HG03139 (cell line): ENCODE measurements at regions not wholly inside any gene's neighbourhood (a gene's known extent, or its start where the extent isn't known, plus 50 kb on each side); places are given as distances from the start of the nearest gene placed in this dataset.

ENCODE experiments used
- ATAC-seq: cut with Tn5 transposase; IDR thresholded peaks from one replicate; pipeline ENCODE4 v1.9.1; 2021; ENCODE audit not compliant: unreplicated experiment

DNA sequence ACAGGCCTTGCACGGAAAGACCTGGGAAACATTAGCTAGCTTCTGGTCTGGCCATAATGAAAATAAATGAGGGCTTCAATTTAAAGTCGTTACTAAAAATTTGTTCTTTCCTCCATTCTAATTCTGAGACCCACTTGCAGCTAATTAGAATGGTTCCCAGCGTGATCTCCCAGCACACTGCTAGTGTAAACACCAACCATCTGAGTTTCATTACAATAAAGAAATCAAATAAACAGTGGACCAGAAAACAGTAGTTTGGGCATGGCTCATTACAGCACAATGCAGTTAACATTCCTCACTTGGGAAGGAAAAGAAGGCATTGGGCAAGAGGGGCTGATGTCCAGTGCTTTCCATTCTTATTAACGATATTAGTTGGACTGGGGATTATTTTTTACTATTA lies 410.9 kb upstream of the SOX9 start:
- ATAC-seq: no peak

DNA sequence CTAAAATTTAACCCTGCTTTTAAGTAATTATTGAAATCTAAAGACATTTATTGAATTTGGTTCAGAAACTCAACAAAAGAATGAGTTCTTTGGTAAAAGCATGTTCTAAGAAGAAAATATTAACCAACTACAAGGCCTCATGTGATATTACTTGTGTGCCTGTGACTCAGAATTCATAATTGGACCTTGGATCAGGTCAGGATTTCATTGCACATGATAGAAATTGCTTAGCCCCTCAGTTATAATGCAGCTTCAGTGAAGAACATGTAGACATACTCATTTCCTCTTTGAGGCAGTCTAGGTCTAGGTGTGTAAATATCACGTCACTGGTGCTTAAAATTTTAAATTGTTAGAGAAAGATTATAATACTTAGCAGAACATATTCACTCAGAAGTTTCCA lies 410.0 kb upstream of the SOX9 start:
- ATAC-seq: no peak

DNA sequence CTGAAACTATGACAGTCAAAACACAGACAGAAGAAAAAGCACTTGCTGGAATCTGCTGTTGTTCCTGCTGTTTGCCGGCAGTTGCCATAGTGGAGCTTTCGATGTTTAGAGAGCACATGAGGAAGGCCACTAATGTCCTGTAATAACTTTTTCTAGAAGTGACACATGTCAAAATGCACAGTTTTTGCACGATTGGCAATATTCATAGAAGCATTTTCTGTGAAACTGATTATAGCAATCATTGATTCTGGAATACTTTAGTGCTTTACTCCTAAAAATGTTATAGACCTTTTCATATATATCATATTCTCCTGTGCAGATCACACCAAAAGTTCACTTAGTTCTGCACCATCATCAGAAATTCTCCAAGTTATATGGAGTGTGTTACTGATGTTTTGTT lies 407.0 kb upstream of the SOX9 start:
- no peak for ATAC-seq

DNA sequence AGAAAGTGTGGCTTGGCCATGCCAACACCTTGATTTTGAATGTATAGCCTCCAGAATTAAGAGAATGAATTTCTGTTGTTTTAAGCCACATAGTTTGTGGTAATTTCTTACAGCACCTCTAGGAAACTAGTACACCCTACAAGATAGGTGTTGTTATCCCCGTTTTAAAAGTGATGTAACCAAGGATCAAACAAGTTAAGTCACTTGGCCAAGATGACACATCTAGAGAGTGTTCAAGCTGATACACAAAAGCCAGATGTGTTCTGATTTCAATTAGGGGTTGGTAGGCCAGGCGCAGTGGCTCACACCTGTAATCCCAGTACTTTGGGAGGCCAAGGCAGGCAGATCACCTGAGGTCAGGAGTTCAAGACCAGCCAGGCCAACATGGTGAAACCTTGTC lies 396.5 kb upstream of the SOX9 start:
- no peak for ATAC-seq

DNA sequence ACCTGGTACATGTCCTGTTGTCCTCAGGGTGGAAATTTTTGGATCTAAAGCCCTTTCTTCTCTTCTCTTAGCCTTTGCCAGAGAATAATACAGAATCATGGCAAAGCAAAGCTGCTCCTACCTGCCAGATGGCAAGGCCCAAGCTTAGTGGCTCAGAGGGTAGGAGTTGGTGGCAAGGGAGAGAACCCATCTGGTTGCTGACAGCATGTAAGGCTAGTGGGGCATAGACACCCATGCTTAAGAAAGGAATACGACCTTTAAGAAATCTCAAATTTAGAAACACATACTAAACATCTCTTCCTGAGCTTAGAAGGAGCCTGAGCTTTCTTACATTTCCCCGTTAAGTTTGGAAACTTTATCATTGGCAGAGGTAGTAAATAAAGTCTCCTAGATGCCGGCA lies 395.0 kb upstream of the SOX9 start:
- no peak for ATAC-seq

DNA sequence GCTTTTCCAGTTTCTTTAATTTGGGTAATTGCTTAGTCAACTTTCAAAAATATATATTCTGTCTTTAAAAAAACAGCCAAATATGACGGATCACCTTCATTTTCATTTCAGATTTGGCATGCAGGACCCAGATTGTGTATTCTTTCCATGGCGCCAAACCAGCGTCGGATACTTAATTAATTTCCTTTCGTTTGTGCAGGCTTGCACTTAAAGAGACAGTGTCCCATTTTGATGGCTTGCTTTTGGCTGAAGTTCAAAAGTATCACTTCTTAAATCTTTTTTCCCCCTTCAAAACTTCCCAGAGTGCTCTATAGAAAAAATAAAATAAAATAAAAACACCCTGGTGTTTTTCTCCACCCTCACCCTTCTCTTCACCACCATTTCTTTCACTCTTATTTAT lies 394.5 kb upstream of the SOX9 start:
- no peak for ATAC-seq

DNA sequence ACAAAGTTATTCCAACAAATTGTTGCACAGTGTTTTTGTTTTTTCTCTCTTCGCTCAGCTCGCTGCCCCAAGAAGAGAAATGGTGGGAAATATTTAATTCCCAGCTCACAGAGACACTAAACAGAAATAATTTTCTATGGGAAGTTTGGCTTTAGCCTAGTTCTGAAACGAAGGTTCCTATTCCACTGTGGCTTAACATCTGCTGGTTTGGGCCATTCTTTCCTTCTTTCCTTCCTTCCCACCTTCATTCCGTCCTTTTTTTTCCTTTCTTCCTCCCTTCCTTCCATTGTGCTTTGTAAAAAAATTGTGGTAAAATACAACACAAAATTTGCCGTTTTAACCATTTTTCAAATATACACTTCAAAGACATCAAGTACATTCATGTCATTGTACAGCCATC lies 393.5 kb upstream of the SOX9 start:
- ATAC-seq: no peak

DNA sequence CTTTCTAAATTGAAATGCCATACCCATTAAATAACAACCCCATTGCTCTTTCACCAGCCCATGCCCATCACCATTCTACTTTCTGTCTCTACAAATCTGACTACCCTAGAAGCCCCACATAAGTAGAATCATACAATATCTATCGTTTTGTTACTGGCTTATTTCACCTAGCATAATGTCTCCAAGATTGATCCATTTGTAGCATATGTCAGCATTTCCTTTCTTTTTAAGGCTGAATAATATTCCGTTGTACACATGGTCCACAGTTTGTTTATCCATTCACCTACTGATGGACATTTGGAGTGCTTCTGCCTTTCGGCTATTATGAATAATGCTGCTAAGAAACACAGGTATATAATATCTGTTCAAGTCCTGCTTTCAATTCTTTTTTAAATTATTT lies 393.1 kb upstream of the SOX9 start:
- ATAC-seq: no peak

DNA sequence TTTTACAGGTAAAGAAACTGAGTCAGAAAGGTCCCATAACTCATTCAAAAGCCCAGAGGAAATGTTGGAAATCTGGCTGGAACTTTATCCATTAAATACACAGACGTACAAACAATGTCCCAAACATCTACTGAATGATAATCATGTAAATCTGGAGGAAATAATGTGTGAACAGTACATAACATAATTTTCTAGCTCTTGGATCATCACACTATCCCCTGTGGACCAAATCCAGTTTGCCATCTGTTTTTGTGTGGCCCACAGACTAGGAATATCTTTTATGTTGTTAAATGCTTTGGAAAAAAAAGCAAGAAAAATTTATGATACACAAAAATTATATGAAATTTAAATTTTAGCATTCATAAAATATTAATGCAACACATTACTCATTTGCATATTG lies 389.9 kb upstream of the SOX9 start:
- no peak for ATAC-seq

DNA sequence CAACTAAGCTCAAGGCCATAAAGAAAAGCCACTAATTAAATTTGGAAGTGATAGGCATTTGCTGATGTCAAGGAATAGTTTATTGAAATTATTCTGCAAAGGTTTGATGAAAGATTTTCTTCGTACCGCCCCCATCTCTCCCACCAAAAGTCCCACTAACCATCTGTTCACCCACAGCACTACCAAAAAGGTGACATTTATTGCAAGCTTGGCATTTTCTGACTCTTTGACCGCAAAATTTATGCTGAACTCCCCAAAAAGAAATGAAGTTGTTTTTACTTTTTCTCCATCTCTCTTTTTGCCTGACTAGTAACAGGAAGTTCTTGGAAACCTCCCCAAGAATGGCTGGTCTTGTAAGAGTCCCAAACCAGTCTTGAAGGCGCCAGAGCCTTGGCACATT lies 384.9 kb upstream of the SOX9 start:
- ATAC-seq: no peak

DNA sequence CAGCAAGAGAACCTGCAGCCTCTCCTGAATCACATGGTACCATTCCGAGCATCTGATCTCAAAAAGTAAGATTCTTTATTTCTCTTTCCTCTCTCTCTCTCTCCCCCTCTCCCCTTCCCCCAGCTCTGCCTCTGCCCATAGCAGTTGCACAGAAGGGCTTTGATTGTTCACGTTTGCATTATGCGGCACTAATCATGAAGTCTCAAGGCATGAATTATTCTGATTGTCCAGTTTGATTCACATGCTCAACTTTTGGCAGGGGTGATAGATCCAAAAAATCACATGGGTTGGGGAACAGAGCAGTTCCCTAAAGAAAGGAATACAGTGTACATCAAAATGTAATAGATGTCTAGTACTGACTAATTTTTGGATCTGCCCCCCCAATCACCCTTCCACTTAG lies 380.0 kb upstream of the SOX9 start:
- no peak for ATAC-seq

DNA sequence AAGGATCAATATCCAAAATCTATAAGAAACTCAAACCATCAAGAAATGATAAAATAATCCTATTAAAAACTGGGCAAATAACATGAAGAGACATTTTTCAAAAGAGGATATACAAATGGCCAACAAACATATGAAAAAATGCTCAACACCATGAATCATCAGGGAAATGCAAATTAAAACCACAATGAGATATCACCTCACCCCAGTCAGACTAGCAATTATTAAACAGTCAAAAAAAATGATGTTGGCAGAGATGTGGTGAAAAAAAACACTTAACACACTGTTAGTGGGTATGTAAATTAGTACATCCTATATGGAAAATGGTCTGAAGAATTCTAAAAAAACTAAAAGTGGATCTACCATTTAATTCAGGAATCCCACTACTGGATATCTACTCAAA lies 379.0 kb upstream of the SOX9 start:
- no peak for ATAC-seq

DNA sequence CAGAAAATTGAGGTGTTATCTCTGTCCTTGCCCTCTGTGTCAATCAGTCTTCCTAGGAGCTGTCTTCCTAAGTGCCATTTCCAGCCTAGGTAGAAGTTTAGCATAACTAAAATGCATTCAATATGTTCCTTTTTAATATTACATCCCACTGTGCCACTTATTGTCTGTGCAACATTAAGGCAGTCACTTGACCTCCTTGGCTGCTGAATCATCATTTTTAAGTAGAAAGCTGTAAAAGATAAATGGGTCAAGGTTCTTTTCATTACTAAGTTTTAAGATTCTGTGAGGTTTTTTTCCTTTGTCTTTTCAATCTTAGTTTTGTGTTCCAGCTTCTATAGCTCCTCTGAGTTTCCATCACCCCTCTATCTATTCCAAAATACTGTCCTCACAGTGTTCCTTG lies 371.9 kb upstream of the SOX9 start:
- ATAC-seq: no peak

DNA sequence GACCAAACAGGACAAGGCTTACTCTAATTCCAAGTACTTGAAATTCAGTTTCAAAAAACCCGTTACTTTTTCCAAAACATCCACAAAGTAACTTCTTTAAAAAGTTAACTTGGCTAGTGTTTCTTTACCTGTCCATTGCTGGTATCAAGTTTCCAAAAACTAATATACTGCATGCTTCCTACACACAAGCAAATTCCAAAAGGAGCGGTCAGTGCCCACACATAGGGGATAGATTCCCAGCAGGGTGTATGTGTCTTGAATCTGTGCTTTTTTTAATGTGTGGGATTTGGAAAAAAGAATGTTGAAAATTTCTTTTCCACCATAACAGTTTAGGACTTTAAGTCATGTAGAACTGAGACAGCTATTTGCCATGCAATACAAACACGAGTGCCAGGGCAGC lies 367.8 kb upstream of the SOX9 start:
- ATAC-seq: no peak

DNA sequence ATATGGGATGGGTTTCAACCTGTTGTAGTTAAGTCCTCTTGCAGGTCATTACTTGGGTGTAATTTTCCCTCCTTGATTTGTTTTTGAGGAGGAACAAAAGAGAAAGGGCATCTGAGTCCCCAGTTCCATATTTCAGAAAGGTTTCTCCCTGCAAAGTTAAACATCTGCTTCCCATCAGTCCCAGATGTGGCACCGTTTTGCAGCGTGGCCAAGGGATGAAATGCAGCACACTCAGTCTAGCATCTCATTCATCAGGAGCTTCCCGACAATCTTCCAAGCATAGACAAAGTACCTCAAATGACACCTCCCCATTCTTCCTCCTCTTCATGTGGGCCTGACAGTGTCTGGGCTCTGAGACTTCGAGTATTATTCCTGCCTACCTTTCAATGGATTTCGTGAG lies 363.7 kb upstream of the SOX9 start:
- ATAC-seq: no peak

DNA sequence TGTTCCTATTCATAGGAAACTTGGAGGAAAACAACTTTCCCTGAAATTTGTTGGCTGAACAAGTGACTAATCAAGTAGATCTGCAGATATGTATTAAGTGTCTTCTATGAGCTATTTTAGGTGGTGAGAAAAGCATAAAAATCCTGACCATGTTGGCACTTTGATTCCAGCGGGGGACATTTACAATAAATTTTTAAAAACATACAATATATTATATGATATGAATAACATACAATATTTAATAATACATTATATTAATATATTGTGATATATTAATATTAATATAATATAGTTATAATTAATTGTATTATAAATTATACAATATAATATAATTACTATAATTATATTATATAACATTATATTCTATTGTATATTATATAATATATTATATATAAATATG lies 362.9 kb upstream of the SOX9 start:
- no peak for ATAC-seq

DNA sequence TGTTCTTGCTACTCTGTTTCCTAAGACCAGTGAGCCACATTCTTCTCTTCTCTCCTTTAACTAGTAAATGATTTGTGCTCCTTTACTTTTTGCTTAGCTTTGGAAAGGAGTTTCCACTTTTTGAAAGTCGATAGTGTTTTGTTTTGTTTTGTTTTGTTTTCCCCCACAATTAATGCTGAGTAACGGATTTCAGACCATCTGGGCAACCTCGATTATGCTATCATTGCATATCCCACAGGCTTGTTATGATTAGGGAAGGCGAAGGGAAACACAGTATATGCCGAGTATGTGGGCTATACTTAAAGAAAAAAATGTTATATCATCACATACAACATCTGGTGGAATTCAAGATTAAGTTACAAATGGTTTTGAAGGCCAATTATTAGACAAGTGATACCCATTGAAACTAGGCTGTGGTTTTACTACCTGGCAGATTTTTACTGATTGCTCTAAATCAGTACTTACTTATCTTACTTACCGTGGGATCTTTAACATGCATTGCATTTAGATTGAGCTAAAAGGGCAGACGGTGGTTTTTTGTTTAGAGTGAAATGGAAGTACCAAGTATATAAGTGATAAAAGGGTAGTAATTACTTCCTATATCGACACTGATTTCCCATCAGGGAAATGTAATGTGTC lies 361.3 kb upstream of the SOX9 start:
- ATAC-seq: no peak

DNA sequence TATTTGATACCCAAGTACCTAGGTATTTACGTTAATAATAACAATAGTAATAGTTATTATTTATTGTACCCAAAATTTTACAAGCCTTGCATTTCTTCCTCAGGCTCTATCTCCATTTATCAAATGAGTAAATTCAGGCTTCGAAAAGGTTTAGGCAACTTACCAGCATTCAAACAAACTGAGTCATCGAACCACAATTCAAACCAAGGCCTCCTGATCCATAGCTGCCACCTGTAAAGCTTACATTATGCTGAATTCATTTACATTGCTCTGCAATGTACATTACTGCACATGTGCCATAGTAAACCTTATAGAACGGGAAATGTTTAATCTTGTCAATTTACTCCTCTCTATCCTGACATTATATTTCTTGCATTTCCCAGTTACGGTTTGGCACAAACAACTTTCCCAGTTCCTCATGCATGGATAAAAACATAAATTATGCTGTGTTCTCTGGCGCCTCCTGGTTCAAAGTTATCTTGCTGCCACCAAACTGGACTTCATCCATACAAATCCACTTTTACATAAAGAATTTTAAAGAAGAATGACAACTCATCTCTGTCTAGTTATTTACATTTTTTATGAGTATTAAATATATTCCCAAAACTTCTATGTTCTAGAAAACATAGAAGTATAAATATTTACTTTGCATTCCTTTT lies 360.6 kb upstream of the SOX9 start:
- ATAC-seq: no peak

DNA sequence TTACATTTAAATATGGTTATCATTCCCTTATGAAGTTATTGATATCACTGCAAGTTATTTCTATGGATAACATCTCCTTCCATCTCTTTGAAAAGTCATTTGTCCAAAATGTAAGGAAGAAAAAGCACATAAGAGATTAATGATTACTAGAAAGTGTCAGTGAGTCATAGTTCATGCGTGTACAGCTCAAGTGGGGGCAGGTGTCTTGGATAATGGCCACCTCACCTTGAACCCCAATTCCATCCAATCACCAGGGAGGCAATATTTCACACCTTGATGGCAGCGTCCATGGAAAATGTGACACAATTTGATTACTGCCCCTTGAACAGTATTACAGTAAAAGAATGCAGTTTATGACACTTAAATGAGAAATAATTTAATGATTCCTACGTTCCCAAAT lies 358.3 kb upstream of the SOX9 start:
- ATAC-seq: no peak

DNA sequence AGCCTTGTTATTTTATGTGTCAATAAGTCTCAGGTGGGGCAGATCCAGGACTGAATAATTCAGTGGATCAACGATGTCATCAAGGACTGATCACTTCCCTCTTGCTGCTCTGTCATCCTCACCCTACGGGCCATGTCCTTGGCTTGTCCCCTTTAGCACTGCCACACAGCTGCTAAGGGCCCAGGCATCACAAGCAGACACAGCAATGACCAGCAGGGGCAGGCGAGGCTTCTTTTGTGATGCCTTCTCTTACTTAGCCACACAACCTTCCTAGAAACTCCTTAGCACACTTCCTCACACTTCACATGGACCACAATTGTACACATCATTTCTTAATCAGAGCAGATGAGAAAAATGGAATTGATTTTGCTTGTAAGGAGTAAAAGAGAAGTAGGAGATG lies 356.3 kb upstream of the SOX9 start:
- ATAC-seq: no peak

DNA sequence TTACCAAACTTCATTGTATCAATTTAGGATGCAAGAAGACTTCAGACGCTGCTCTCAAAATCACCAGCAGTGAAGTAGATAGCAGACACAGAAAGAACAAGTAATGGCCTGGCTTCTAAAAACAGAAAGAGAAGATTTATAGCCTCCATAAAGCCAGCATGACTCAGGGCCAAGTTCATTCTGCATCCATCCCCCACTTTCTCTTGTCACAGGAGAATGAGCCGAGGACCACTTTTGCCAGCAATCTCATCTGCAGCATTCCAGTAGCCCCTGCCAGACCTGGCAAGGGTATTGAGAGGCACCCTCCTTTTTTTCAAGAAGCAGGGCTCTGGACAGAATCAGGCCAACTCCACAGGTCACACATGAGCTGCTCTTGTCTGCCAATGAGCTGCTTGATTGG lies 355.4 kb upstream of the SOX9 start:
- ATAC-seq: no peak

DNA sequence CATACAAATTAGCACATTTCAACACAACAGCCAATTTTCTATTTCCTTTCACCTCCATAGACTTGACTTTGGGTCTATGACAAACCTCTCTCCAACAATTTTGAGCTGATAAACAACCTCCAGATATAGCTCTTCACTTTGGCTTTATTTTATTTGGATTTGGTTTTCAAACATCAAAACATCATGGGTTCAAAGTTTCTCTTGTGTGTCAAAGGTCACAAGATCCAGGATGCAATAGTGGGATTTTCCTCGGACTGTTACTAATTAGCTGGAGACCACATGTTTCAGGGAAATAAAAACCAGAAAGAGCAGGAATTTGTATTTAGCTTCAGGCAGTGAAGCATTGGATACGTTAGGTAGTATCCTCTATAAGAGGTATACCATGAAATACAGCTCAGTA lies 351.0 kb upstream of the SOX9 start:
- no peak for ATAC-seq

DNA sequence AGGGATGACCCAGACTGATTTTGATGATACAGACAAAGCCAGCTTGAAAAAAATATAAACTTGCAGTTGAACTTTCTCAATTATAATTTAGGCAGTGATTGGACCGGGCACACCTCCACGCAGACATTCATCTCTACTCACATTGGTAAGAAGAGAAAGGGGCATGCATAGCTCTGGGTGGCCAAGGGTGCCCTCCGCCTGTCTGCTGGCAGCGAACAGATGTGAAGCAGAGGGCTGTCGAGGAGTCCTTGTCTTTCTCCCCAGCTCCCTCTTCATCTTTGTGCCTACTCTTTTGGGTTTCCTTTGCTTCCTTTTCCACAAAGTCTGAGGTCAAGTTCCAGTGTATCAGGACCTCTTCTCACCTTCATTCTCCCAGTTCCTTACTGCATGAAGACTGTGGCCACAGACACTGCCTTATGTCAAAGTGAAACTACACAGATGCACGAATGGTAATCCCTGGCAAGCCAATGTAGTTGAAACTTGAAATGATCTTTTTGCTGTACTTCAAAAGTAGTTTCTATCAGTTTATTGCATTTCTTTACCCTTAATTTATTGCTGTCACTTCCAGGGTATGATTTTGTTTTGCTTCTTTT lies 343.7 kb upstream of the SOX9 start:
- no peak for ATAC-seq
